ENCODE measurements at regions not wholly inside any gene's neighbourhood (a gene's known extent, or its start where the extent isn't known, plus 50 kb on each side); places are given as distances from the start of the nearest gene placed in this dataset.

- DNase-seq (ENCODE audit: low read depth), result no peak
Measured at GRCh38 chr4:183763990-183764754, 105.1 kb downstream of the TRAPPC11 start.

- DNase-seq (ENCODE audit: low read depth), result no peak
Measured at GRCh38 chr4:183765251-183765911, 106.3 kb downstream of the TRAPPC11 start.

- DNase-seq (ENCODE audit: low read depth), result no peak
Measured at GRCh38 chr4:183766140-183766539, 107.0 kb downstream of the TRAPPC11 start.

GRCh38 chr4:183770906-183771305 lies 111.8 kb downstream of the TRAPPC11 start:
- DNase-seq (ENCODE audit: low read depth), result no peak

GRCh38 chr4:183772361-183772760 lies 113.3 kb downstream of the TRAPPC11 start:
- DNase-seq (ENCODE audit: low read depth), result no peak

GRCh38 chr4:183773790-183774189 lies 114.7 kb downstream of the TRAPPC11 start:
- DNase-seq (ENCODE audit: low read depth), result no peak

GRCh38 chr4:183783306-183783705 lies 121.8 kb upstream of the STOX2 start:
- no peak for DNase-seq (ENCODE audit: low read depth)

GRCh38 chr4:183783991-183784553 lies 121.0 kb upstream of the STOX2 start:
- no peak for DNase-seq (ENCODE audit: low read depth)

- no peak for DNase-seq (ENCODE audit: low read depth)
Measured at GRCh38 chr4:183788308-183788905, 116.7 kb upstream of the STOX2 start.

- no peak for DNase-seq (ENCODE audit: low read depth)
Measured at GRCh38 chr4:183789657-183790056, 115.5 kb upstream of the STOX2 start.

GRCh38 chr4:183790661-183791060 lies 114.4 kb upstream of the STOX2 start:
- DNase-seq (ENCODE audit: low read depth), result no peak

GRCh38 chr4:183797011-183797444 lies 108.1 kb upstream of the STOX2 start:
- DNase-seq (ENCODE audit: low read depth), result no peak

GRCh38 chr4:183797445-183798300 lies 107.4 kb upstream of the STOX2 start:
- DNase-seq (ENCODE audit: low read depth), result no peak

GRCh38 chr4:183798301-183799253 lies 106.5 kb upstream of the STOX2 start:
- DNase-seq (ENCODE audit: low read depth), result no peak

GRCh38 chr4:183801457-183802165 lies 103.5 kb upstream of the STOX2 start:
- DNase-seq (ENCODE audit: low read depth), result no peak

GRCh38 chr4:183806341-183806740 lies 98.8 kb upstream of the STOX2 start:
- DNase-seq (ENCODE audit: low read depth), result no peak

- no peak for DNase-seq (ENCODE audit: low read depth)
Measured at GRCh38 chr4:183807420-183808096, 97.5 kb upstream of the STOX2 start.

- DNase-seq (ENCODE audit: low read depth), result no peak
Measured at GRCh38 chr4:183808097-183808456, 97.0 kb upstream of the STOX2 start.

- no peak for DNase-seq (ENCODE audit: low read depth)
Measured at GRCh38 chr4:183812567-183812966, 92.5 kb upstream of the STOX2 start.

GRCh38 chr4:183814461-183814860 lies 90.6 kb upstream of the STOX2 start:
- DNase-seq (ENCODE audit: low read depth), result no peak

Data from stimulated activated CD8-positive, alpha-beta memory T cell treated with anti-CD3 and anti-CD28 coated beads, Interleukin-15, amount 100 ng/mL, for 1 hour (primary cell).